ENCODE measurements at regions not wholly inside any gene's neighbourhood (a gene's known extent, or its start where the extent isn't known, plus 50 kb on each side); places are given as distances from the start of the nearest gene placed in this dataset.
"Not testable (repeated sequence)": the region's sequence is repeated elsewhere in the genome, so short reads cannot be mapped to it uniquely, and the experiment has no call there.

DNA sequence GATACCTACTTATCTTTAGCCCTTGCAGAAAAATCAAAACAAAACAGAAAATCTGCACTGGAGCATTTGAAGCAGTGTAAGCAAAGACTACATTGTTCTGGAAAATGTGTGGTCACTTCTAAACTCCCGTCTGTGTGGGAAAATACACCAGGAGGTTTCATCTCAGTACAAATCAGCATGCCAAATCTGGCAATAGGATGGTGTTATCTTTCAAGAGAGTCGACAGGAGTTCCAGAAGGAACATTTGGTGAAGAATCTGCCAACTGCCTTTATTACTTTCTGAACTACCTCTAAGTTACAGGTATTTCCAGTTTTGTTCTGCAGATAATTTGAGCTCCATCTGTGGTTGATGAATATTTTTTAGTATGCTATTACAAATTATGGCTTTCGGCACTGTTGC, 1348.0 kb downstream of the RAPGEF2 start:
- Mint-ChIP-seq H3K4me3 (ENCODE audit: unreplicated experiment) (no peak overlapping the region), H3K27me3 (ENCODE audit: insufficient read depth, unreplicated experiment) (no peaks in the 10 kb centered on the region), H3K36me3 (ENCODE audit: insufficient read depth, unreplicated experiment) (no peaks in the 10 kb centered on the region), H3K4me1 (ENCODE audit: low read depth, unreplicated experiment) (no peaks in the 10 kb centered on the region), H3K27ac (ENCODE audit: unreplicated experiment) (no peak overlapping the region), H3K9me3 (ENCODE audit: unreplicated experiment) (no peaks in the 10 kb centered on the region)
- Histone ChIP-seq H3K36me3 (ENCODE audit: control insufficient read depth, insufficient read depth, low read length) (no peaks in the 10 kb centered on the region), H3K27me3 (replicated peaks; ENCODE audit: control insufficient read depth, insufficient read depth, low read length) (no peaks in the 10 kb centered on the region), H3K9me3 (no peaks in the 10 kb centered on the region), H3K4me3 (ENCODE audit: low read depth, low read length) (no peak overlapping the region), H3K4me1 (peaks cover 5% of the 10 kb centered on the region; the same call in 1 of the 2 replicates)
- intact Hi-C loops (cut with micrococcal nuclease; ENCODE audit: unreplicated experiment), result no loop called here
- no peak for DNase-seq
- POLR2A ChIA-PET, result no interaction called here
- TF ChIP-seq, protein P1, sequence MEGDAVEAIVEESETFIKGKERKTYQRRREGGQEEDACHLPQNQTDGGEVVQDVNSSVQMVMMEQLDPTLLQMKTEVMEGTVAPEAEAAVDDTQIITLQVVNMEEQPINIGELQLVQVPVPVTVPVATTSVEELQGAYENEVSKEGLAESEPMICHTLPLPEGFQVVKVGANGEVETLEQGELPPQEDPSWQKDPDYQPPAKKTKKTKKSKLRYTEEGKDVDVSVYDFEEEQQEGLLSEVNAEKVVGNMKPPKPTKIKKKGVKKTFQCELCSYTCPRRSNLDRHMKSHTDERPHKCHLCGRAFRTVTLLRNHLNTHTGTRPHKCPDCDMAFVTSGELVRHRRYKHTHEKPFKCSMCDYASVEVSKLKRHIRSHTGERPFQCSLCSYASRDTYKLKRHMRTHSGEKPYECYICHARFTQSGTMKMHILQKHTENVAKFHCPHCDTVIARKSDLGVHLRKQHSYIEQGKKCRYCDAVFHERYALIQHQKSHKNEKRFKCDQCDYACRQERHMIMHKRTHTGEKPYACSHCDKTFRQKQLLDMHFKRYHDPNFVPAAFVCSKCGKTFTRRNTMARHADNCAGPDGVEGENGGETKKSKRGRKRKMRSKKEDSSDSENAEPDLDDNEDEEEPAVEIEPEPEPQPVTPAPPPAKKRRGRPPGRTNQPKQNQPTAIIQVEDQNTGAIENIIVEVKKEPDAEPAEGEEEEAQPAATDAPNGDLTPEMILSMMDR (IDR thresholded peaks at IDR 0.05; ENCODE audit: insufficient read depth in 1 of 2, low read depth in 1 of 2, low read length in 1 of 2, severe bottlenecking in 1 of 2, unreplicated experiment in 1 of 2), result no peak
- BruUV-seq (replicated peaks), result no TSS peak
- CTCF ChIA-PET, result no interaction called here

DNA sequence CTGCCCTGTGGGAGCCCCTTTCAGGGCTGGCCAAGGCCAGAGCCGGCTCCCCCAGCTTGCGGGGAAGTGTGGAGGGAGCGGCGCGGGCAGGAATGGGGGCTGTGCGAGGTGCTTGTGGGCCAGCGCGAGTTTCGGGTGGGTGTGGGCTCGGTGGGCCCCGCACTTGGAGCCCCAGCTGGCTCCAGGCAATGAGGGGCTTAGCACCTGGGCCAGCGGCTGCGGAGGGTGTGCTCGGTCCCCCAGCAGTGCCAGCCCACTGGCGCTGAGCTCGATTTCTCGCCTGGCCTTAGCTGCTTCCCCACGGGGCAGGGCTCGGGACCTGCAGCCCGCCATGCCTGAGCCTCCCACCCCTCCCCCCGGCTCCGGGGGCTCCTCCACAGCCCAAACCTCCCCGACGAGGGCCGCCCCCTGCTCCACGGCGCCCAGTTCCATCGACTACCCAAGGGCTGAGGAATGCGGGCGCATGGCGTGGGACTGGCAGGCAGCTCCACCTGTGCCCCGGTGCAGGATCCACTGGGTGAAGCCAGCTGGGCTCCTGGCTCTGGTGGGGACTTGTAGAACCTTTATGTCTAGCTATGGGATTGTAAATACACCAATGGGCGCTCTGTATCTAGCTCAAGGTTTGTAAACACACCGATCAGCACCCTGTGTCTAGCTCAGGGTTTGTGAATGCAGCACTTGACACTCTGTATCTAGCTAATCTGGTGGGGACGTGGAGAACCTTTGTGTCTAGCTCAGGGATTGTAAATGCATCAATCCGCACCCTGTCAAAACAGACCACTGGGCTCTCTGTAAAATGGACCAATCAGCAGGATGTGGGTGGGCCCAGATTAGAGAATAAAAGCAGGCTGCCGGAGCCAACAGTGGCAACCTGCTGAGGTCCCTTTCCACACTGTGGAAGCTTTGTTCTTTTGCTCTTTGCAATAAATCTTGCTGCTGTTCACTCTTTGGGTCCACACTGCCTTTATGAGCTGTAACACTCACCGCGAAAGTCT, 1379.1 kb downstream of the RAPGEF2 start:
- BruUV-seq (replicated peaks); CTCF ChIA-PET; H3K27me3 Mint-ChIP-seq (ENCODE audit: insufficient read depth, unreplicated experiment); H3K36me3 Mint-ChIP-seq (ENCODE audit: insufficient read depth, unreplicated experiment); H3K4me3 ChIP-seq (ENCODE audit: low read depth, low read length); intact Hi-C loops (cut with micrococcal nuclease; ENCODE audit: unreplicated experiment); H3K9me3 ChIP-seq; DNase-seq; POLR2A ChIA-PET; H3K36me3 ChIP-seq (ENCODE audit: control insufficient read depth, insufficient read depth, low read length); H3K4me1 ChIP-seq; H3K4me3 Mint-ChIP-seq (ENCODE audit: unreplicated experiment); H3K9me3 Mint-ChIP-seq (ENCODE audit: unreplicated experiment); H3K4me1 Mint-ChIP-seq (ENCODE audit: low read depth, unreplicated experiment); H3K27ac Mint-ChIP-seq (ENCODE audit: unreplicated experiment); H3K27me3 ChIP-seq (replicated peaks; ENCODE audit: control insufficient read depth, insufficient read depth, low read length): not testable (repeated sequence)

DNA sequence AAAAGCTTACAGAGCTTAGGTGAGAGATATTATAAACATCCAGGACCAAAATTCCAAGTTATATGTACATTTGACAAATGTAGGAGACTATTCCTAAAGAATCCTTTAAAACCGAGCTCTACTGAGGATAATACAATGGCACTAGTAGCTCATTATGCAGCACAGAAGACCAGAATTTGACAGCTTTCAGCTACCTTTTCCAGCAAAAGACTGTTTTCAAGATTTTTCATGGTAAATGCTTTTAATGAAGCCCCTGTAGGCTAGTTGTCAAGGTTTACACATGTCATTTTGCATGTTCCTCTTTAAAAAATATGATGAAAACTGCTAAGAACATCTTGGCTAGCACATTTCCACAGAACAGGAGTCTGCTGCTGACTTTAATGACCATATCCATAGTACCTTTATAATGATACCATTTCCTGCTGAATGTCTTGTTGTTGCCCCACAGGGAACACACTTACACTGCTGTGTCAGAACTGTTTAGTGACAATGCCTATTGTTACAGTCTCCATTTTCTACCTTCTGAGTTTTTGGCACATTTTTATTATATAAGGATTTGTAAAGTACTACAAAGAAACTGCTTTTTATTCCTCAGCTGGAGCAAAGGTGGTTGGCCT, 1382.3 kb downstream of the RAPGEF2 start:
- no peaks in the 10 kb centered on the region for H3K36me3 ChIP-seq (ENCODE audit: control insufficient read depth, insufficient read depth, low read length)
- no peaks in the 10 kb centered on the region for H3K4me1 ChIP-seq
- no peak overlapping the region for H3K27ac Mint-ChIP-seq (ENCODE audit: unreplicated experiment)
- H3K36me3 Mint-ChIP-seq (ENCODE audit: insufficient read depth, unreplicated experiment), result no peaks in the 10 kb centered on the region
- no peak overlapping the region for H3K4me3 ChIP-seq (ENCODE audit: low read depth, low read length)
- H3K27me3 Mint-ChIP-seq (ENCODE audit: insufficient read depth, unreplicated experiment), result no peaks in the 10 kb centered on the region
- H3K27me3 ChIP-seq (replicated peaks; ENCODE audit: control insufficient read depth, insufficient read depth, low read length), result no peaks in the 10 kb centered on the region
- no peak overlapping the region for H3K4me3 Mint-ChIP-seq (ENCODE audit: unreplicated experiment)
- H3K9me3 ChIP-seq, result no peaks in the 10 kb centered on the region
- BruUV-seq (replicated peaks), result no TSS peak
- TF ChIP-seq, protein P1 (IDR thresholded peaks at IDR 0.05; ENCODE audit: insufficient read depth in 1 of 2, low read depth in 1 of 2, low read length in 1 of 2, severe bottlenecking in 1 of 2, unreplicated experiment in 1 of 2), result no peak
- intact Hi-C loops (cut with micrococcal nuclease; ENCODE audit: unreplicated experiment), result loop anchor here (5.0 kb wide), 1 partner anchor 142 kb away; no protein-coding TSS in a partner anchor
- H3K4me1 Mint-ChIP-seq (ENCODE audit: low read depth, unreplicated experiment), result no peaks in the 10 kb centered on the region
- DNase-seq, result no peak
- CTCF ChIA-PET, result no interaction called here
- POLR2A ChIA-PET, result no interaction called here
- H3K9me3 Mint-ChIP-seq (ENCODE audit: unreplicated experiment), result no peaks in the 10 kb centered on the region

All from Caco-2 (cell line).